SW 1271 (cell line): ENCODE measurements at regions not wholly inside any gene's neighbourhood (a gene's known extent, or its start where the extent isn't known, plus 50 kb on each side); places are given as distances from the start of the nearest gene placed in this dataset.
"Not testable (repeated sequence)": the region's sequence is repeated elsewhere in the genome, so short reads cannot be mapped to it uniquely, and the experiment has no call there.

Experiments used
- DNase-seq, 2 experiments: peaks; one replicate each; lab custom pipeline; 2025; lab: John Stamatoyannopoulos, UW

DNA sequence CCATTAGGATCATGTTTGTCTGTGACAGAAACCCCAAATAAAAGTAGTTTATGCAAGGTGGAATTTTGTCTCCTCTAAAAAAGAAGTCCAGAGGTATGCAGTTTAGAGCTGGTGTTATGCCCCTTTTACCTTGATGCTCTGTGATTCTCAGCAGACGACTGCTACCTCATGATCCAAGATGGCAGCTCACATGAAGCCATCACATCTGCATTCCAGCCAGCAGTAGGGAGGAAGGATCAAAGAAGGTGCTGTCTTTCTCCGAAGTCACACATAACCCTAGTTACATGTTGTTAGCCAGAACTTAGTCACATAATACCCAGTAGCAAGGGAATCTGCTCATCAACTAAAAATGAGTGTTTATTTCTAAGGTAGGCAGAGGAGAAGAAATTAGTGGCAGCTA, 135.7 kb upstream of the HS3ST2 start:
- DNase-seq = no peak

GRCh38 chr16:22681554-22682291, 132.2 kb upstream of the HS3ST2 start:
- DNase-seq = no peak

DNA sequence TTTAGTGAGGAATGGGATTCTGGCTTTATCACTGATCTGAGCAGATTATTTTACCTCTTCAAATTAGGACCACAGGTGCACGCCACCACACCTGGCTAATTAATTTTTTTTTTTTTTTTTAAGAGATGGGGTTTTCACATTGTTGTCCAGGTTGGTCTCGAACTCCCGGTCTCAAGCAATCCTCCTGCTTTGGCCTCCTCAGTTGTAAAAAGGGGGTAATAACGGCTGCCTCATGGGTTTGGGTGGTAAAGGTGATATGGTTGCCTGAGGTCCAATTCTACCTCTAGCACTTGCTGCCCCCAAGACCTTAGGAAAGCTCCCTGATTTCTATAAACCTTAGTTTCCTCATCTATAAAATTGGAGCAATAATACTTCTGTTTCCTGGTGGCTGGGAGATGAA, 130.7 kb upstream of the HS3ST2 start:
- DNase-seq = no peak

DNA sequence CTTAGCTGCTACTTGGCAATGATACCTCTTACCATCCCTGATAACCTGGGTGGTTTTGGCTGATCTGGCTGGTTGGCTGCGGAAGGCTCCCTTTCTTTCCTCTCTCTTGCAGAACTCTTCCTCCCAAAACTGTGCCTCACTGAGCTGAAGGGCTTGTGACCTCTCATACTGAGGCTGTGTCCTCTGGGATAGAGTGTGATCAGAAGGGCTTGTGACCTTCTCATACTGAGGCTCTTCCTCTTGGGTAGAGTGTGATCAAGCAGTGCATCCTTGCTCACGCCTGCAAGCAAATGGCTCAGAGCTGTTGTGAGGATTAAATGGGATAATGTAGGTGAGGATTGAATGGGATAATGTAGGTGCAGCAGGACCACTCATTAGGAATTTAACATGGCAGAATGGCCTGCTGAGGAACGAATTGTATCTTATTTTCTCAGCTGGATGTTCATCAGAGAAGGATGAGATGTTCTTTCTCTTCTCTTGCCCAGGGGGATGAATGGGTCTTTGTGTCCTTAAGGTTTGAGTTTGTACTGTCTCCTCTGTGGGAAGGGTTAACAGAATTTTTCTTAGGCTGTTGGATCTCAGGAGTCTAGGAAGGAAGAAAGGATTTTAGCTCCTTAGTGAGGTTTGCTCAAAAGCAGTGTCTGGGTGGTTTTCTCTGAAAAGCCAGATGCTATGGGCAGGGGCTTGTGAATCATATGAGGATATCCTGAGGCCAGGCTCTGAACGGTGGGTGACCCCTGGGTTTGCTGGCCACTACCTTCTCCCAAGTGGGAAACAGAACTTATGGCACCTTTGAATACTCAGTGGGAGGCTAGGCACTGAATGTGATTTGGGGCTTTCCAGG, 130.0 kb upstream of the HS3ST2 start:
- DNase-seq = no peak

- DNase-seq = no peak
These were observed 129.1 kb upstream of the HS3ST2 start for GRCh38 chr16:22684574-22685458.

GRCh38 chr16:22685459-22685830, 128.5 kb upstream of the HS3ST2 start:
- no peak for DNase-seq

GRCh38 chr16:22687031-22687530, 126.9 kb upstream of the HS3ST2 start:
- DNase-seq = no peak

DNA sequence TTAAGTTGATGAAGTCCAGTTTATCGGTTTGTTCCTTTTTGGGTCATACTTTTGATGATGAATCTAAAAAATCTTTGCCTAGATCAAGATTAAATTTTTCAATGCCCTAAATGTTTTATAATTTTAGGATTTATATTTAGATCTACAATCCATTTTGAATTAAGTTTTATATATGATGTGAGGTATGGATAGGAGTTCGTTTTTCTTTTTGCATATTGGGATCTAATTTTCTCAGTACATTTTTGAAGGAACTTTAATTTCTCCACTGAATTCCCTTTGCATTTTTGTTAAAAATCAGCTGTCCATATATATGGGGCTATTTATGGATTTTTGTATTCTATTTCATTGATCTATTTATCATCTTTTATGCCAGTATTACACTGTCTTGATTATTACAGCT, 125.5 kb upstream of the HS3ST2 start:
- DNase-seq = no peak

DNA sequence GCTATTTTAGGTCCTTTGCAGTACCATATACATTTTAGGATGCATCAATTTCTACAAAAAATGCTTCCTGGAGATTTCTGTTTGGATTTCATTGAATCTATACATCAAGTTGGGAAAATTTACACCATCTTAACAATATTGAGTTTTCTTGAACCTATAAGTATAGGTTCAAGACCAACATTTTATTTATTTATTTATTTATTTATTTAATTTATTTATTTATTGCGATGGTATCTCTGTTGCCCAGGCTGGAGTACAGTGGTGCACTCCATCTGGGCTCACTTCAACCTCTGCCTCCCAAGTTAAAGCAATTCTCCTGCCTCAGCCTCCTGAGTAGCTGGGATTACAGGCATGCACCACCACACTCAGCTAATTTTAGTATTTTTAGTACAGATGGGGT, 125.0 kb upstream of the HS3ST2 start:
- DNase-seq = no peak

GRCh38 chr16:22691335-22691734, 122.6 kb upstream of the HS3ST2 start:
- DNase-seq = no peak

GRCh38 chr16:22692034-22692433, 121.9 kb upstream of the HS3ST2 start:
- DNase-seq = no peak

DNA sequence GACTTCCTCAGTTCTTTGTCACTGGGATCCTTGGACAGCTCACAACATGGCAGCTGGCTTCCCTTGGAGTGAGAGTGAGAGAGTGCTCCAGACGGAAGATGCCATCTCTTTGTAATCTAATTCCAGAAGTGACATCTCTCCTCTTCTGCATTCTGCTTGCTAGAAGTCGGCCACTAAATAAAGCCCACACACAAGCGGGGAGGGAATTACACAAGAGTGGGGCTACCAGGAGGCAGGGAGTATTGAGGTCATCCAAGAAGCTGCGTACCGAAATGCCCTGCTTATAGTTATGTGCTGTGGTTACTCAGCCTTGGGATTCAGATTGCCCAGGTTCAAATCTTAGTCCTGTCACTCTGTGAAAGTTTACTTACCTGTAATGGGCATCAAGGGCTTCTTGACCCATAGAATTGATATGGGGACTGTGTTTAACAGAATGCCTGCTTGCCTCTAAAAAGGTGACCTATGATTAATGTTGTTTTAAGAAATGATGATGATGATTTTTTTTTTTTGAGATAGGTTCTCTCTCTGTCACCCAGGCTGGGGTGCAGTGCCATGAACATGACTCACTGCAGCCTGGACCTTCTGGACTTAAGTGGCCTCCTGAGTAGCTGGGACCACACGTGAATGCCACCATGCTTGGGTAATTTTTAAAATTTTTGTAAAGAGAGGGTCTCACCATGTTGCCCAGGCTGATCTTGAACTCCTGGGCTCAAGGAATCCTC, 120.9 kb upstream of the HS3ST2 start:
- DNase-seq = no peak

- no peak for DNase-seq
These were observed 120.2 kb upstream of the HS3ST2 start for GRCh38 chr16:22693638-22694340.

DNA sequence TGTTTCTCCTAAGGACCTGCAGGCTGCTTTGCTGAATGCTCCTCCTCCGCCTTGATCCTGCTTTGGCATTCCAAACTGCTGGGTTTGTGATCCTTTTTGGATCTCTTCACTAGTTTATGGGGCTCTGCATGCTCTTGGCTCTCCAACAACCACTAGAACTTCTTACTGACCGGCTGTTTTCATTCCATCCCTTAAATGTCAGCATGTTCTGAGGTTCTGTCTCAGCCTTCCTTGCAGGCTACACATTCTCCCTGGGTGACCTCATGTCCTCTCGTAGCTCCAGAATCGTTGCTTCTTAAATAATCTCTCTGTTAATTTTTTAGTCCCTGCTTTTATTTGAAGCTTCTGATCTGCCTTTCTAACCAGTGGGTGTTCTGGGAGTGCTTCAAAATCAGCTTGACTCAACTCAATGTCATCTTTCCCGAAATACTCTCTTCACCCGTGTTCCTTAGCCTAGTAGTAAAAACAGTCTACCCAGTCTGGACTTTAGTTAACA, 119.0 kb upstream of the HS3ST2 start:
- no peak for DNase-seq

DNA sequence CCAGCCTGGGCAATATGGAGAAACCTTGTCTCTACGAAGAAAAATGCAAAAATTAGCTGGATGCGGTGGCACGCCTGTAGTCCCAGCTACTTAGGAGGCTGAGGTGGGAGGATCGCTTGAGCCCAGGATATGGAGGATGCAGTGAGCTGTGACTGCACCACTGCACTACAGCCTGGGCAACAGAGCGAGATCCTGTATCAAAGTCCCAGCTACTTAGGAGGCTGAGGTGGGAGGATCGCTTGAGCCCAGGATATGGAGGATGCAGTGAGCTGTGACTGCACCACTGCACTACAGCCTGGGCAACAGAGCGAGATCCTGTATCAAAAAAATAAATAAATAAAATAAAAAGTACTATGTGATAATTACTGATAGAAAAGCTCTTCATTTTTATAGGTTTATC, 118.2 kb upstream of the HS3ST2 start:
- DNase-seq = not testable (repeated sequence)

DNA sequence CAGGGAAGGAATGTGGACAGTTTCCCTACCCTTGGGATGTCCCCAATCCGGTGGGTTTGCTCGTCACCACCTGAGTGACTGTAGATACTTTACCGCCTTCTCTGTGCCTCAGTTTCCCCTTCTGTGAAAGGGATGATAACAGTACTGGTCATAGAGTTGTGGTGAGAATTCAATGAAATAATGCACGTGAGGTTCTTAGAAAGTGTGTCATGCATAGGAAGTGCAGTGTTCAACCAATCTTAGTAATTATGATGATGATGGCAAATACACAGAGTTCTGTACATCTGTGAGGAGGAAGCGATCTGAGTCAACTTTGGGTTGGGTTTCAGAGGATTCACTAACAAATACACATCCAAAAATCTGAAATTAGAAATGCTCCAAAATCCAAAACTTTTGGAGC, 114.6 kb upstream of the HS3ST2 start:
- DNase-seq = no peak

- DNase-seq = no peak
These were observed 108.2 kb upstream of the HS3ST2 start for GRCh38 chr16:22705799-22706198.

DNA sequence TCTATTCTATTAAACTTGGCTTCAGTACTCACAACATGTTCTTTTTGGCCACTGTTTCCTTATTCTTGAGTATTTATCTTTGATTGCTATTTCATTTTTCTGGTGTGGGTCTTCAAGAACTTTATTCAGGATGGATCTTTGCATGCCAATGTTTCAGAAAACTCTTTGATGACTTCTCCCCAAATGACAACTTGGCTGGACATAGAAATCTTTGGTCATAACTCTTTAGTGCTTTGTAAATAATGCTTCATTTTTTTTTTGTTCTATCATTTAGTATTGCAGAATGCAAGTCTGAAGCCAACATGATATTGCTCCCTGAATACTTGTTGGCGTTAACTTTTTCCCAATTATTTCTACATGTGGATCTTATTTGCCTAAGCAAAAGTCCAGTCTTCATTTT, 103.6 kb upstream of the HS3ST2 start:
- no peak for DNase-seq

GRCh38 chr16:22711847-22712246, 102.1 kb upstream of the HS3ST2 start:
- DNase-seq = no peak

DNA sequence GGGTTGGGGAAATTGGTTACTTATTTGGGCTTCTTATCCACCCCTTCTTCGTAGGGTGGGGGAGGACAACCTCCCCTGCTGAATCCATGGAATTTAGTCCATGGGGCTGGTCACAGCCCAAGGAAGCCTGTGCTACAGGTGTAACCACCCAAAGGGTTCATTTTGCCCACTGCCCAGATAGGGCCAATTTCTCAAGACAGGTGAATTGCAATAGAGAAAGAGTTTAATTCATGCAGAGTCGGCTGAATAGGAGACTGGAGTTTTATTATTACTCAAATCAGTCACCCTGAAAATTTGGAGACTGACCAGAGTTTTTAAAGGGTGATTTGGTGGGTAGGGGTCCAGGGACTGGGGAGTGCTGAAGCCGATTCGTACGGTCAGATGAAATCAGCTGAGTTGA, 101.5 kb upstream of the HS3ST2 start:
- DNase-seq = no peak

DNA sequence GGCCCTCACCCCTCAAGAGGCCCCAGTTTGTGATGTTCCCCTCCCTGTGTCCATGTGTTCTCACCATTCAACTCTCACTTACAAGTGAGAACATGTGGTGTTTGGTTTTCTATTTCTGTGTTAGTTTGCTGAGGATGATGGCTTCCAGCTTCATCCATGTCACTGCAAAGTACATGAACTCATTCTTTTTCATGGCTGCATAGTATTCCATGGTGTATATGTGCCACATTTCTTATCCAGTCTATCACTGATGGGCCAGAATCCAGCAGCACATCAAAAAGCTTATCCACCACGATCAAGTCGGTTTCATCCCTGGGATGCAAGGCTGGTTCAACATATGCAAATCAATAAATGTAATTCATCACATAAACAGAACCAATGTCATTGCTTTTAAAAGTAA, 95.4 kb upstream of the HS3ST2 start:
- not testable (repeated sequence) for DNase-seq
